Hepatocyte (in vitro differentiated cells): ENCODE measurements at regions not wholly inside any gene's neighbourhood (a gene's known extent, or its start where the extent isn't known, plus 50 kb on each side); places are given as distances from the start of the nearest gene placed in this dataset.

Experiments used
- DNase-seq: peaks from one replicate; pipeline ENCODE4 v3.0.0-alpha.2; 2016; ENCODE audit warnings: low spot score
- H2AFZ ChIP-seq: fragments of 200-600 bp; sonication (generic); 2 replicates; pipeline ENCODE4 v1.6.0; 2016; ENCODE audit warnings: antibody characterized with exemption, mild to moderate bottlenecking
- H3K27ac ChIP-seq: fragments of 200-600 bp; sonication (generic); 2 replicates; pipeline ENCODE4 v1.5.1; 2016; ENCODE audit warnings: mild to moderate bottlenecking
- H3K27me3 ChIP-seq: fragments of 200-600 bp; sonication (generic); 2 replicates; pipeline ENCODE4 v1.6.1; 2016
- H3K36me3 ChIP-seq: fragments of 200-600 bp; sonication (generic); replicated peaks from 2 replicates; pipeline ENCODE4 v1.5.1; 2016; ENCODE audit warnings: low read depth; ENCODE audit not compliant: insufficient read depth
- H3K4me1 ChIP-seq: fragments of 200-600 bp; sonication (generic); 2 replicates; pipeline ENCODE4 v1.5.1; 2016; ENCODE audit warnings: mild to moderate bottlenecking, moderate library complexity; ENCODE audit not compliant: insufficient read depth
- H3K4me2 ChIP-seq: fragments of 200-600 bp; sonication (generic); 2 replicates; pipeline ENCODE4 v1.6.0; 2016
- H3K4me3 ChIP-seq: fragments of 200-600 bp; sonication (generic); 2 replicates; pipeline ENCODE4 v1.5.1; 2016; ENCODE audit warnings: mild to moderate bottlenecking
- H3K79me2 ChIP-seq: fragments of 200-600 bp; sonication (generic); 2 replicates; pipeline ENCODE4 v1.6.0; 2017; ENCODE audit warnings: mild to moderate bottlenecking
- H3K9me2 ChIP-seq: fragments of 200-600 bp; sonication (generic); replicated peaks from 2 replicates; pipeline ENCODE4 v1.6.0; 2017; ENCODE audit warnings: mild to moderate bottlenecking; ENCODE audit not compliant: insufficient read depth
- H3K9me3 ChIP-seq: fragments of 200-600 bp; sonication (generic); 2 replicates; pipeline ENCODE4 v1.5.1; 2016; ENCODE audit warnings: low read depth, mild to moderate bottlenecking
- H4K20me1 ChIP-seq: fragments of 200-600 bp; sonication (generic); 2 replicates; pipeline ENCODE4 v1.6.0; 2016; ENCODE audit warnings: mild to moderate bottlenecking; ENCODE audit not compliant: insufficient read depth, poor library complexity, severe bottlenecking
- CTCF ChIP-seq: fragments of 200-600 bp; sonication (generic); IDR thresholded peaks from 2 replicates; pipeline ENCODE4 v1.5.1; 2016; ENCODE audit warnings: antibody characterized with exemption, mild to moderate bottlenecking; ENCODE audit not compliant: poor library complexity
- EZH2 ChIP-seq: fragments of 200-600 bp; sonication (generic); IDR thresholded peaks from 2 replicates; pipeline ENCODE4 v1.6.1; 2016; ENCODE audit warnings: antibody characterized with exemption, mild to moderate bottlenecking, borderline replicate concordance
- EZH2phosphoT487 ChIP-seq: fragments of 200-600 bp; sonication (generic); IDR thresholded peaks from one replicate; pipeline ENCODE4 v1.6.1; 2018; ENCODE audit warnings: antibody characterized with exemption, mild to moderate bottlenecking, low read depth, moderate library complexity; ENCODE audit not compliant: unreplicated experiment, severe bottlenecking
- WGBS: methylation state at CpG from one replicate; pipeline ENCODE4 v1.1.6; 2016; ENCODE audit warnings: low lambda C conversion rate; ENCODE audit errors: missing lambda C conversion rate; 5-methylcytosine and 5-hydroxymethylcytosine counted together

DNA sequence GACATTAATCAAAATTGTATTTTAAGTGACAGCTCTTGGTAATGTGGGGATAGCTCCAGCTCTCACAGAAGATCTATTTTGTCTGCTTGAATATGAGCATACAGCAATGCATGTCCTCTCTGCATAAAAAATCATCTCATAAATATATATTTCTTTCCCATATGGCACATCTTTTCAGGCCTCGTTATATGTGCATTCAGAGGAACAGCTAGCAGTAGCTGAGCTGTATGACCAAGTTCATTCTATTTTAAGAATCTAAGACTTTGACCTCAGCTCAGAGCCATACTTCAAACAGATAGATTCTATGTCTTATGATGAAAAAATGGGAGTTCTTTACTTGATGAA is 487.2 kb downstream of the ARHGEF28 start:
- TF ChIP-seq EZH2phosphoT487, result no peak
- no peak for TF ChIP-seq CTCF
- TF ChIP-seq EZH2, result no peak
- H3K4me1 ChIP-seq, result peaks cover 19% of the 10 kb centered on the region
- no peaks in the 10 kb centered on the region for H4K20me1 ChIP-seq
- H3K79me2 ChIP-seq, result no peaks in the 10 kb centered on the region
- H3K4me3 ChIP-seq, result no peak overlapping the region
- H2AFZ ChIP-seq, result no peak overlapping the region
- no peaks in the 10 kb centered on the region for H3K27me3 ChIP-seq
- no peaks in the 10 kb centered on the region for H3K9me3 ChIP-seq
- no peaks in the 10 kb centered on the region for H3K9me2 ChIP-seq
- WGBS, result 55% methylated on average over 1 of the region's 1 CpG
- no peaks in the 10 kb centered on the region for H3K36me3 ChIP-seq
- no peak for DNase-seq
- H3K4me2 ChIP-seq, result no peak overlapping the region
- peak overlapping the region; percentile 1 for H3K27ac ChIP-seq

- WGBS, result 89% methylated on average over 3 of the region's 3 CpGs
- H2AFZ ChIP-seq, result no peak overlapping the region
These were observed 486.6 kb downstream of the ARHGEF28 start for GRCh38 chr5:74112372-74113195.

DNA sequence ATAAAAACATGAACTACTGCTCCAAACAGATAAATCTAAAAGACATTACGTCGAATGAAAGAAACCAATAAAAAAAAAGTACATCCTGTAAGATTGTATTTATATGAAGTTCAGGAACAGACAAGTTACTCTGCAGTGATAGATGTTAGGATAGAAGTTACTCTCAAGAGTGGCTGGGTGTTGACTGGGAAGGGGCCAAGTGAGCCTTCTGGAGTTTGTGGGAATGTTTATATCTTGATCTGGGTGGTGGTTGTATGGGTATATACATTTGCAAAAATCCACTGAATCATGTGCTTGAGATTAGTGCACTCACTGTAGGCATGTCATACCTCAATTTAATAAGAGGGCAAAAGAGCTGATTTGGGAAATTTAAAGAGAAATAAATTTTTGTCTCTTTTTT is 485.8 kb downstream of the ARHGEF28 start:
- no peak for DNase-seq
- no peaks in the 10 kb centered on the region for H3K36me3 ChIP-seq
- no peak overlapping the region for H2AFZ ChIP-seq
- no peak for TF ChIP-seq EZH2phosphoT487
- TF ChIP-seq EZH2, result no peak
- TF ChIP-seq CTCF, result no peak
- no peaks in the 10 kb centered on the region for H4K20me1 ChIP-seq
- H3K4me3 ChIP-seq, result no peak overlapping the region
- H3K27me3 ChIP-seq, result no peaks in the 10 kb centered on the region
- H3K9me3 ChIP-seq, result no peaks in the 10 kb centered on the region
- no peak overlapping the region for H3K27ac ChIP-seq
- H3K4me2 ChIP-seq, result no peak overlapping the region
- no peaks in the 10 kb centered on the region for H3K9me2 ChIP-seq
- H3K79me2 ChIP-seq, result no peaks in the 10 kb centered on the region
- 53% methylated on average over 2 of the region's 2 CpGs for WGBS
- H3K4me1 ChIP-seq, result peaks cover 19% of the 10 kb centered on the region

More at GRCh38 chr5:74112372-74113195, 486.6 kb downstream of the ARHGEF28 start:
- no peak for DNase-seq
- Histone ChIP-seq H4K20me1 (no peaks in the 10 kb centered on the region), H3K4me3 (no peak overlapping the region), H3K27ac (peak overlapping the region; percentile 1), H3K9me3 (no peaks in the 10 kb centered on the region), H3K79me2 (no peaks in the 10 kb centered on the region), H3K36me3 (no peaks in the 10 kb centered on the region), H3K27me3 (no peaks in the 10 kb centered on the region), H3K9me2 (no peaks in the 10 kb centered on the region), H3K4me2 (no peak overlapping the region), H3K4me1 (peaks cover 19% of the 10 kb centered on the region)
- no peak for TF ChIP-seq CTCF
- no peak for TF ChIP-seq EZH2phosphoT487
- TF ChIP-seq EZH2, result no peak
